Stimulated activated CD4-positive, alpha-beta T cell treated with anti-CD3 and anti-CD28 coated beads, Interleukin-1b, Interleukin-23, amount 100 ng/mL, for 24 hours (primary cell): ENCODE measurements at regions not wholly inside any gene's neighbourhood (a gene's known extent, or its start where the extent isn't known, plus 50 kb on each side); places are given as distances from the start of the nearest gene placed in this dataset.

Source experiments
- DNase-seq, 4 experiments: peaks; one replicate each; pipeline ENCODE4 v3.0.0-alpha.2; 2020; ENCODE audit warnings: low read depth in 4 of 4, low spot score in 1 of 4

GRCh38 chr5:4255441-4255840 is 659.8 kb downstream of the IRX1 start:
- no peak for DNase-seq

DNA sequence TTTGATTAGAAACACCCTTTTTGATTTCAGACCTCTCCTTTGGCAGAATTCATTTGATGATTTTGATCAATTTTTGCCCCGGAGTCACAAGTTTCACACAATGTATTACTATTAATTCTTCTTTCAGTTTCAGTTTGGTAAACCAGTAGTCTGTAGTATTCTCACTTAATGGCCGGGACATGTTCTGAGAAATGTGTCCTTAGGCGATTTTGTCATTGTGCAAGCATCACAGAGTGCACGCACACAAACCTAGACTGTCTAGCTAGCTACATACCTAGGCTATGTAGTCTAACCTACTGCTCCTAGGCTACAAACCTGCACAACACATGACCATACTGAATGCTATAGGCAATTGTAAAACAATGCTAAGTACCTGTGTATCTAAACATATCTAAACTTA is 662.5 kb downstream of the IRX1 start:
- DNase-seq: no peak

- DNase-seq: no peak
Measured at GRCh38 chr5:4271193-4271592, 675.6 kb downstream of the IRX1 start.

DNA sequence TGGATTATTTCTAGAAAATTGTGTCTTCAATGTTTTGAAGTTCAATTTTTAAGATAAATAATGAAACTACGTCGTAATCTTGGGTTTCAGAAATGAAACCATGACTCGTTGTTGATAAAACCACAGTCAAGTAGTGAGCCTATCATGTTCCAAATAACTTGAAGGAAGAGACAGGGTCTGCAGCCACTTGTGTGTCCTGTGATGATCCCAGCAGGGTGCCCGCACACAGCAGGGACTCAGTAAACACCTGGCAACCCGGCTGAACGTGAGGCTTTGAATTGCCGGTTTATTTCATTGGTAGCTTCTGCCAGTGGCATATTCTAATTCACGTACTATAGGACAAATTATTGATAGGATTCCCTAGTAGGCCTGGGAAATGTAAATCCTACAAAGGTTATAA is 679.6 kb downstream of the IRX1 start:
- no peak for DNase-seq

- DNase-seq: no peak
Measured at GRCh38 chr5:4294878-4295277, 699.2 kb downstream of the IRX1 start.

- DNase-seq: no peak
Measured at GRCh38 chr5:4295663-4296339, 700.2 kb downstream of the IRX1 start.

DNA sequence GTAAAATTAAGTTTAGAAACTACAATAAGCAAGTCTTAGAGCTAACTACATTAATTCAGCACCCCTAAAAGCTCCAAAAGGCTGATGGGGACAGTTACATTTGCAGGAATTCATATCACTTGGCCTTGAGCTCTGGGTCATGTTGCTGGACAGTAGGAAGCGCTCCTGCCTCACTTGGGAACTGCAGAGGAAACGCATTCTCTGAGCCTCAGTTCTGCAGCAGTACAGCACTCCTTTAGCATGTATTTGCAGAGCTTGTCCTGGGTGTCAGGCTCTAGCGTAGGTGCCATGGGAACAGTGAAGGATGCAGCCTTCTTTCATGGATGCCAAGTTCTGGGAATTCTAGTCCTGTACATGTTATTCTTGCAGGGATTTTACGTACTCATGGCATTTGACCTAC is 710.4 kb downstream of the IRX1 start:
- no peak for DNase-seq

GRCh38 chr5:4309026-4309425 is 713.4 kb downstream of the IRX1 start:
- no peak for DNase-seq

- DNase-seq: no peak
Measured at GRCh38 chr5:4313138-4313537, 717.5 kb downstream of the IRX1 start.

GRCh38 chr5:4319478-4320128 is 724.0 kb downstream of the IRX1 start:
- DNase-seq: no peak

DNA sequence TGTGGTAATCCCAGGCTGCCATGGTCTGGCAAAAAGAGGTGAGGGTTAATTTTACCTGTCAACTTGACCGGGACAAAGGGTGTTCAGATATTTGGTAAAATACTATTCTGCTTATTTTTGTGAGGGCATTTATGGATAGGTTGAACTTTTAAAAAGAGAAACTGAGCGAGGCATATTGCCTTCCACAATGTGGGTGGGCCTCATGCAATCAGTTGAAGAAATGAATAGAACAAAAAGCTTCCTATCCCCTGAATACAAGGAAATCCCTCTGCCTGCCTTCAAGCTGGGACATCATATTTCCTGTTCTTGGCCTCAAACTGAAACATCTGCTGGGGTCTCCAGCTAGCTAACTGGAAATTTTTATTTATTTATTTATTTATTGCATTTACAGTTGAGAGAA is 734.7 kb downstream of the IRX1 start:
- no peak for DNase-seq

DNA sequence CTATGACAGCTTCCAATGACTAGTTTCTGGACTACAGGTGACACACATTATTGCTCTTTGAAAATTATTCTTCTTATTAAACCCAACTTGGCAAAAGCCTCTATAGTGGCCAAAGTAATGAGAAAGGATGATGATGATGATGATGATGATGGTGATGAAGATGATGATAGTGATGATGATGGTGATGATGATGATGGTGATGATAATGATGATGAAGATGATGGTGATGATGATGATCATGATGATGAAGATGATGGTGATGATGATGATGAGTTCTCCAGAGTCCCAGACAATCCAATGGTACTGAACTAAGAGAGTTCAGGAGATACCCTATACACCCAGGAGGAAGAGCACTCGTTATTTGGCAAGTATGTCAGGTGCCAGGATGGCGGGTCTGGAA is 739.4 kb downstream of the IRX1 start:
- DNase-seq: no peak

DNA sequence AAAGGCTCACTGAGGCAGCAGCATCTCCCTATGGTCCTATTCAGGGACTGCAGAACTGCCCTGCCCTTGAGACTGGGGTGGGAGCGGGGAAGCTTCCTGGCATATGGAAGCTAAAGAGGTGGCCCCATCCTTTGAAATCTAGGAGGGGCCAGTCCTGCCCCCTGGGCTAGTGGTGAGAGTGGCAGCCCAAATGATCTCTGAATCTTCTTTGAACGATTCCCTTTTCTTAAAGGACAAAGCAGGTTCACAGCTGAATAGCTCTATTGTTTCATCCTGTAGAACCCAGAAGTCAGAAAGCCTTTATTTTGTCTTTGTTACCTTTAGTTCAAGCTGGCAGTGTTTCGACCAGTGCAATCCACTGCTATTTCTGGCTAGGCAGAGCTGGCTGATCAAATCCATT is 741.9 kb downstream of the IRX1 start:
- no peak for DNase-seq

DNA sequence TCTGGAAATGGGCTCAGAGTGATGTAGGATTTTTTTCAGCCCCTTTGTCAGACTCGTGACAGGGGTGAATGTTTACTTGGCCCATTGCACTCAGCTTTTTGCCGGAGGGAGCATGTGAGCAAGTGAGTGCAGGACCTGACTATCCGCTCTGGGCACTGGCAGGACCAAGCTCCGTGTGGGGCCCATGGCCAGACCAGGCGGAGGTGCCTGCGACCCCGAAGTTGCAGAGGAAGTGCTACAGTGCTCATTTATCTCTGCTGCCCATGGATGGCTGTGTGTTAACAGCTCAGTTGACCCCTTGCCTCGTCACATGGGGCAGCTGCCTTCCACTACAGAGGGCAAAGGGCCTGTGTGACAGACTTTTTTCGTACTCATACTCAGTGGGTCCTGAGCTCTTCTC is 744.3 kb downstream of the IRX1 start:
- DNase-seq: no peak

DNA sequence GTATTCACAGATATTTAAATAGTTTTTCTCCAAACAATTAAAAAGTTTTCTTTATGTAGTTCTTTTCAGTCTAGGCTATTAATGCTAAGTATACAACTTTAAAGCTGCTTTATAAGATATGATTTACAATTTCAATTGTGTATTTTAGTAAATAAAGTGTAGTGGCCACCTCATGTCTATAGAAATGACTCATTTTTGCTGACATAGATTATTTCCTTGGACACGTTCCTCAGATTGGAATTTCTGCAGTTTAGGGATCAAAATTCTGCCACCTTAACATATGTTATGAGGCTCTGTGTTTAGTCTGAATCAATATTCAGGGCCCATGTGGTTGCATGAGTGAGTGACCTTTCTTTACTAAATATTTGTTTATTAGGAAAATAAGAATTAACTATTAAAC is 750.2 kb downstream of the IRX1 start:
- DNase-seq: no peak

- no peak for DNase-seq
Measured at GRCh38 chr5:4348423-4348822, 752.8 kb downstream of the IRX1 start.

- DNase-seq: no peak
Measured at GRCh38 chr5:4348919-4349318, 753.3 kb downstream of the IRX1 start.

- no peak for DNase-seq
Measured at GRCh38 chr5:4356201-4356600, 760.6 kb downstream of the IRX1 start.

- DNase-seq: no peak
Measured at GRCh38 chr5:4359847-4360246, 764.2 kb downstream of the IRX1 start.

GRCh38 chr5:4361753-4362152 is 766.1 kb downstream of the IRX1 start:
- no peak for DNase-seq

- no peak for DNase-seq
Measured at GRCh38 chr5:4362411-4362810, 766.8 kb downstream of the IRX1 start.

DNA sequence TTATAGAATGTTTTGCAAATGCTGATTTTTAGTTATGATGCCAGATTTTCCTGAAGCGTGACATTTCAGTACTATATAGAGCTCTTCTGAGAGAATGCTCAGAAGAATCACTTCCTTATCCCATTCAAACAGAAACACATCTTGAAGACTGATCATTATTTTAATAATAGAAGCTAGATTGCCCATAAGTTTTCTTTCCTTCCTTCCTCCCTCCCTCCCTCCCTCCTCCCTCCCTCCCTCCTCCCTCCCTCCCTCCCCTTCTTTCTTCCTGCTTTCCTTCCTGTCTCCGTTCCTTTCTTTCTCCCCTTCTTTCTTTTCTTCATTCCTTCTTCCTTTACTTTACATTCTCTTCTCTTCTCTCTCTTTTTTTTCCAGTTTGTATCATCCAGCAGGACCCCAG is 767.4 kb downstream of the IRX1 start:
- DNase-seq: no peak

DNA sequence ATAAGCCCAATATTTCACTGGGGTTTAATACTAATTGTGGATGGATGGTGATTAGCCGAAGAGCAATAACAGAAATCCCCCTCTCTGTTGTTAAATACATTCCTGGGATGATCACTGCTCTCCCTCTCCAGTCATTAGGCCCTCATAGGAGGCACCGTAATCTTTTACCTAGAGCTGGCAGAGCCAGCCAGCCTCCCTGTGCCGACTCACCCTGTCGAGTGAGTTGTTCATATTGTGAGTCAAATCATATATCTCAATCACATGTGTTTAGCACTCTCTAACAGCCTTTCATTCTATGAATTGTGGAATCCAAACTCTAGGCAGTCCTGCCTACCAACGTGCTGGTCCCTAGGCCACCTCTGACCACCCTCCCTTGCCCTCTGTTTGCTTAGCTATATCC is 771.0 kb downstream of the IRX1 start:
- DNase-seq: no peak
